Tibial nerve (tissue), 4 donors: ENCODE measurements at regions not wholly inside any gene's neighbourhood (a gene's known extent, or its start where the extent isn't known, plus 50 kb on each side); places are given as distances from the start of the nearest gene placed in this dataset.

Source experiments
- DNase-seq, 2 donors: peaks; one replicate each; pipeline ENCODE4 v3.0.0-alpha.2; 2019; ENCODE audit warnings: low spot score in 2 of 2
- H3K27ac ChIP-seq, 4 donors: fragments of 200-600 bp; sonication (generic) in 3 of 4; one replicate each; pipeline ENCODE4 v1.5.1; 2017 to 2019; ENCODE audit warnings: mild to moderate bottlenecking in 1 of 4
- H3K27me3 ChIP-seq, 2 donors: fragments of 200-600 bp; sonication (generic) in 1 of 2; one replicate each; pipeline versions ENCODE4 v1.5.1 to v1.6.0; 2017 to 2019
- H3K36me3 ChIP-seq, 3 donors: fragments of 200-600 bp; sonication (generic); one replicate each; pipeline ENCODE4 v1.5.1; 2018 to 2019
- H3K4me1 ChIP-seq, 4 donors: fragments of 200-600 bp; sonication (generic) in 3 of 4; one replicate each; pipeline ENCODE4 v1.5.1; 2017 to 2019
- H3K4me3 ChIP-seq, 4 donors: fragments of 200-600 bp; sonication (generic) in 3 of 4; one replicate each; pipeline ENCODE4 v1.5.1; 2017 to 2019; ENCODE audit warnings: mild to moderate bottlenecking in 1 of 4, moderate library complexity in 1 of 4
- H3K9me3 ChIP-seq, 4 donors: fragments of 200-600 bp; sonication (generic) in 3 of 4; one replicate each; pipeline ENCODE4 v1.5.1; 2017 to 2019
- CTCF ChIP-seq, 5 experiments: fragments of 200-600 bp in 3 of 5; fragments of 450-650 bp in 2 of 5; sonication (generic) in 3 of 5; IDR thresholded peaks; one replicate each; pipeline ENCODE4 v1.5.1; 2016 to 2019; ENCODE audit warnings: antibody characterized with exemption in 5 of 5, mild to moderate bottlenecking in 3 of 5, moderate library complexity in 2 of 5
- EP300 ChIP-seq, 2 donors: sonication (generic); formaldehyde crosslinking; IDR thresholded peaks; one replicate each; pipeline ENCODE4 v1.6.1; 2017; ENCODE audit warnings: antibody characterized with exemption in 2 of 2, mild to moderate bottlenecking in 1 of 2
- POLR2A ChIP-seq, 2 donors: fragments of 450-650 bp; IDR thresholded peaks; one replicate each; pipeline ENCODE4 v1.6.1; 2017; ENCODE audit warnings: antibody characterized with exemption in 2 of 2, mild to moderate bottlenecking in 2 of 2, moderate library complexity in 2 of 2
- WGBS, 2 donors: methylation state at CpG; one replicate each; pipeline ENCODE4 v1.1.5; 2018; 5-methylcytosine and 5-hydroxymethylcytosine counted together

GRCh38 chr9:105144076-105144475 is 100.4 kb upstream of the SLC44A1 start:
- Histone ChIP-seq H3K36me3 (no peaks in the 10 kb centered on the region), H3K4me1 (peaks cover 0 to 5% (median 0%) of the 10 kb centered on the region in 4 donors), H3K4me3 (no peak overlapping the region), H3K9me3 (no peaks in the 10 kb centered on the region), H3K27ac (no peak overlapping the region), H3K27me3 (no peaks in the 10 kb centered on the region)
- WGBS, 2 donors: 94 to 96% methylated on average over 1 of the region's 1 CpG
- TF ChIP-seq CTCF (IDR thresholded peaks at IDR 0.05): no peak
- no peak for TF ChIP-seq POLR2A (IDR thresholded peaks at IDR 0.05)
- TF ChIP-seq EP300 (IDR thresholded peaks at IDR 0.05): no peak
- DNase-seq: no peak

GRCh38 chr9:105144841-105145240 is 99.6 kb upstream of the SLC44A1 start:
- WGBS, 2 donors: 67 to 75% methylated on average over 2 of the region's 2 CpGs
- no peak for DNase-seq
- H3K9me3 ChIP-seq: no peaks in the 10 kb centered on the region

GRCh38 chr9:105146677-105147076 is 97.8 kb upstream of the SLC44A1 start:
- Histone ChIP-seq H3K4me3 (no peak overlapping the region), H3K9me3 (no peaks in the 10 kb centered on the region), H3K4me1 (no peaks in the 10 kb centered on the region), H3K27ac (no peak overlapping the region), H3K36me3 (no peaks in the 10 kb centered on the region), H3K27me3 (no peaks in the 10 kb centered on the region)
- 72 to 74% methylated on average over 5 of the region's 5 CpGs for WGBS, 2 donors
- TF ChIP-seq CTCF (IDR thresholded peaks at IDR 0.05) (no peak), POLR2A (IDR thresholded peaks at IDR 0.05) (no peak), EP300 (IDR thresholded peaks at IDR 0.05) (no peak)
- no peak for DNase-seq

More at GRCh38 chr9:105144841-105145240, 99.6 kb upstream of the SLC44A1 start:
- Histone ChIP-seq H3K27me3 (no peaks in the 10 kb centered on the region), H3K4me3 (no peak overlapping the region), H3K36me3 (no peaks in the 10 kb centered on the region), H3K4me1 (no peaks in the 10 kb centered on the region), H3K27ac (no peak overlapping the region)
- TF ChIP-seq POLR2A (IDR thresholded peaks at IDR 0.05) (no peak), EP300 (IDR thresholded peaks at IDR 0.05) (no peak), CTCF (IDR thresholded peaks at IDR 0.05) (no peak)

GRCh38 chr9:105147110-105147871 is 97.2 kb upstream of the SLC44A1 start:
- Histone ChIP-seq H3K4me1 (no peaks in the 10 kb centered on the region), H3K9me3 (no peaks in the 10 kb centered on the region), H3K4me3 (no peak overlapping the region), H3K27me3 (no peaks in the 10 kb centered on the region), H3K27ac (no peak overlapping the region), H3K36me3 (no peaks in the 10 kb centered on the region)
- no peak for DNase-seq
- 82 to 86% methylated on average over 4 of the region's 4 CpGs for WGBS, 2 donors
- TF ChIP-seq POLR2A (IDR thresholded peaks at IDR 0.05) (no peak), CTCF (IDR thresholded peaks at IDR 0.05) (no peak)

GRCh38 chr9:105148328-105149006 is 96.0 kb upstream of the SLC44A1 start:
- Histone ChIP-seq H3K4me1 (no peaks in the 10 kb centered on the region), H3K27me3 (no peaks in the 10 kb centered on the region)
- 20 to 33% methylated on average over 1 of the region's 1 CpG for WGBS, 2 donors

More at GRCh38 chr9:105148328-105149006, 96.0 kb upstream of the SLC44A1 start:
- Histone ChIP-seq H3K27ac (no peak overlapping the region), H3K9me3 (no peaks in the 10 kb centered on the region), H3K36me3 (no peaks in the 10 kb centered on the region), H3K4me3 (no peak overlapping the region)
- TF ChIP-seq CTCF (IDR thresholded peaks at IDR 0.05) (no peak), POLR2A (IDR thresholded peaks at IDR 0.05) (no peak), EP300 (IDR thresholded peaks at IDR 0.05) (no peak)
- DNase-seq: no peak
